IMR-90 (cell line): ENCODE measurements at regions not wholly inside any gene's neighbourhood (a gene's known extent, or its start where the extent isn't known, plus 50 kb on each side); places are given as distances from the start of the nearest gene placed in this dataset.
A peak's percentile ranks its signal among the peaks of the same experiment; 100 is the strongest.

ENCODE experiments used
- ATAC-seq: fragments of 200-7000 bp; cut with Tn5 transposase; 2 replicates; pipeline ENCODE4 v1.9.1; 2020; ENCODE audit warnings: low read depth, mild to moderate bottlenecking, moderate library complexity
- BruUV-seq: library from RNA; stranded (reverse); fragments of 400-500 nt; replicated peaks from 2 replicates; lab custom pipeline; 2021; lab: Mats Ljungman, UMichigan
- CTCF ChIA-PET: fragments of 300-600 bp; formaldehyde crosslinking; extraction: SDS; loops from one replicate; lab custom pipeline; 2021; ENCODE audit warnings: antibody characterized with exemption; lab: Yijun Ruan, JAX
- POLR2A ChIA-PET: fragments of 300-600 bp; sonication (Branson Sonifier 250); formaldehyde crosslinking; loops from one replicate; lab custom pipeline; 2022; ENCODE audit warnings: antibody characterized with exemption; ENCODE audit not compliant: unreplicated experiment; lab: Charles Lee
- DNase-seq: peaks from one replicate; pipeline ENCODE4 v3.0.0; 2013
- H2AFZ ChIP-seq: replicated peaks from 2 replicates; pipeline ENCODE3; 2013; ENCODE audit warnings: low read length, mild to moderate bottlenecking; ENCODE audit not compliant: poor library complexity
- H2AK5ac ChIP-seq: 2 replicates; pipeline ENCODE4 v1.6.1; 2013; ENCODE audit warnings: low read depth, low read length, inconsistent platforms
- H2AK9ac ChIP-seq: replicated peaks from 2 replicates; pipeline ENCODE3; 2013; ENCODE audit warnings: mild to moderate bottlenecking, low read depth, low read length, moderate library complexity; ENCODE audit not compliant: poor library complexity
- H2BK120ac ChIP-seq: 2 replicates; pipeline ENCODE4 v1.6.1; 2013; ENCODE audit warnings: low read depth, low read length, inconsistent platforms
- H2BK15ac ChIP-seq: 3 replicates; pipeline ENCODE4 v1.6.1; 2013; ENCODE audit warnings: low read depth, low read length, inconsistent platforms
- H2BK20ac ChIP-seq: 2 replicates; pipeline ENCODE4 v1.6.1; 2013; ENCODE audit warnings: low read depth, mild to moderate bottlenecking, inconsistent platforms, low read length, moderate library complexity
- H2BK5ac ChIP-seq: 2 replicates; pipeline ENCODE4 v1.6.1; 2013; ENCODE audit warnings: mild to moderate bottlenecking, low read depth, low read length, inconsistent platforms; ENCODE audit not compliant: poor library complexity, severe bottlenecking
- H3K14ac ChIP-seq: replicated peaks from 2 replicates; pipeline ENCODE4 v1.6.1; 2013; ENCODE audit warnings: low read depth, low read length, inconsistent platforms
- H3K18ac ChIP-seq: 2 replicates; pipeline ENCODE4 v1.6.1; 2013; ENCODE audit warnings: low read depth, low read length, control low read depth
- H3K23ac ChIP-seq: 2 replicates; pipeline ENCODE4 v1.6.1; 2013; ENCODE audit warnings: low read depth, low read length, inconsistent platforms
- H3K27ac ChIP-seq: 2 replicates; pipeline ENCODE4 v1.5.1; 2013; ENCODE audit warnings: mild to moderate bottlenecking, control low read depth, low read length; ENCODE audit not compliant: insufficient read depth
- H3K27me3 ChIP-seq: 2 replicates; pipeline ENCODE4 v1.6.1; 2013; ENCODE audit warnings: low read length; ENCODE audit not compliant: control insufficient read depth, insufficient read depth
- H3K36me3 ChIP-seq: 2 replicates; pipeline ENCODE4 v1.6.1; 2013; ENCODE audit warnings: low read length, mixed read lengths; ENCODE audit not compliant: control insufficient read depth, insufficient read depth
- H3K4ac ChIP-seq: 2 replicates; pipeline ENCODE4 v1.6.1; 2013; ENCODE audit warnings: low read depth, low read length, inconsistent platforms
- H3K4me1 ChIP-seq: 2 replicates; pipeline ENCODE4 v1.6.1; 2013; ENCODE audit warnings: low read length, mixed read lengths; ENCODE audit not compliant: control insufficient read depth, insufficient read depth
- H3K4me2 ChIP-seq: 2 replicates; pipeline ENCODE4 v1.6.1; 2013; ENCODE audit warnings: low read depth, mild to moderate bottlenecking, control low read depth, low read length, moderate library complexity
- H3K4me3 ChIP-seq: 2 replicates; pipeline ENCODE4 v1.5.1; 2013; ENCODE audit warnings: low read depth, mild to moderate bottlenecking, control low read depth, low read length, moderate library complexity; ENCODE audit not compliant: insufficient read depth
- H3K56ac ChIP-seq: 2 replicates; pipeline ENCODE4 v1.6.1; 2013; ENCODE audit warnings: low read length, inconsistent platforms; ENCODE audit not compliant: insufficient read depth; ENCODE audit errors: extremely low read depth
- H3K79me1 ChIP-seq, 2 experiments: 2 replicates each; pipeline ENCODE4 v1.6.1; 2013; ENCODE audit warnings: low read length in 2 of 2, inconsistent platforms in 1 of 2, low read depth in 1 of 2
- H3K9ac ChIP-seq: 2 replicates; pipeline ENCODE4 v1.6.1; 2013; ENCODE audit warnings: low read depth, low read length, control low read depth
- H3K9me1 ChIP-seq: 2 replicates; pipeline ENCODE4 v1.6.1; 2013; ENCODE audit warnings: low read length, inconsistent platforms; ENCODE audit not compliant: insufficient read depth
- H3K9me3 ChIP-seq: 2 replicates; pipeline ENCODE4 v1.6.1; 2013; ENCODE audit warnings: low read length; ENCODE audit not compliant: control insufficient read depth, insufficient read depth
- H4K20me1 ChIP-seq: 2 replicates; pipeline ENCODE4 v1.6.1; 2013; ENCODE audit warnings: low read length, inconsistent platforms; ENCODE audit not compliant: insufficient read depth
- H4K5ac ChIP-seq: 2 replicates; pipeline ENCODE4 v1.6.1; 2013; ENCODE audit warnings: mild to moderate bottlenecking, low read depth, low read length, control low read depth
- H4K8ac ChIP-seq, 2 experiments: 2 replicates each; pipeline ENCODE4 v1.6.1; 2013; ENCODE audit warnings: low read depth in 2 of 2, low read length in 2 of 2, control low read depth in 1 of 2, inconsistent platforms in 1 of 2
- H4K91ac ChIP-seq: 2 replicates; pipeline ENCODE4 v1.6.1; 2013; ENCODE audit warnings: low read depth, low read length, inconsistent platforms; ENCODE audit not compliant: insufficient read depth
- RCOR1 ChIP-seq: IDR thresholded peaks from 2 replicates; pipeline ENCODE4 v1.6.1; 2012; ENCODE audit warnings: mild to moderate bottlenecking, low read length, improper control_type of control experiment; ENCODE audit not compliant: insufficient replicate concordance
- RFX5 ChIP-seq: IDR thresholded peaks from 2 replicates; pipeline ENCODE4 v1.8.0; 2012; ENCODE audit warnings: low read depth, mild to moderate bottlenecking, low read length, moderate library complexity
- USF2 ChIP-seq: fragments of 150-350 bp; IDR thresholded peaks from 2 replicates; pipeline ENCODE4 v1.6.1; 2017; ENCODE audit warnings: mild to moderate bottlenecking, antibody characterized with exemption, low read length, low read depth
- WGBS, 2 experiments: methylation state at CpG; one replicate each; pipeline versions ENCODE4 v1.1.5 to v1.1.7; 2013; ENCODE audit warnings: missing lambda C conversion rate in 2 of 2; ENCODE audit not compliant: insufficient read length in 1 of 2; ENCODE audit errors: extremely low coverage in 2 of 2; 5-methylcytosine and 5-hydroxymethylcytosine counted together
- dilution Hi-C: fragments of 300-500 bp; cut with HindIII; formaldehyde crosslinking; loops from one replicate; pipeline ENCODE4 v1.14.3; 2018; ENCODE audit warnings: low sequenced_read_pairs; ENCODE audit not compliant: unreplicated experiment
- in situ Hi-C: fragments of 300-500 bp; cut with MboI; formaldehyde crosslinking; loops from 3 replicates; pipeline ENCODE4 v1.14.3; 2019; ENCODE audit warnings: low sequenced_read_pairs, inconsistent platforms, mixed read lengths
- intact Hi-C: fragments of 100-400 bp; cut with micrococcal nuclease; formaldehyde crosslinking; loops from 2 replicates; pipeline ENCODE4 v1.10.0; 2022

GRCh38 chr17:13417381-13417950 lies 184.3 kb downstream of the HS3ST3A1 start:
- POLR2A ChIA-PET: interaction anchor here (0.6 kb wide), 1 partner anchor 103 kb away, joined by 5 read pairs; no protein-coding TSS in a partner anchor
- TF ChIP-seq RCOR1 (no peak), USF2 (no peak), RFX5 (no peak)
- Histone ChIP-seq H2BK120ac (peak overlapping the region; percentile 59), H3K27ac (no peak overlapping the region), H3K4me1 (peaks cover 26% of the 10 kb centered on the region), H2AFZ (peak overlapping the region; percentile 9), H3K23ac (peak overlapping the region; percentile 60), H3K14ac (peak overlapping the region; percentile 74; the same call in 1 of the 2 replicates), H3K4ac (peak overlapping the region; percentile 31), H3K4me2 (no peak overlapping the region), H3K18ac (peak overlapping the region; percentile 43; the same call in 1 of the 2 replicates), H3K56ac (no peak overlapping the region), H3K9me3 (no peaks in the 10 kb centered on the region), H3K27me3 (no peaks in the 10 kb centered on the region), H2AK5ac (0 out of 2 replicates have a peak overlapping the region, but pooled peaks have one; percentile 5), H2BK20ac (peak overlapping the region; percentile 31; the same call in 1 of the 2 replicates), H2BK15ac (peak overlapping the region; percentile 6; the same call in 2 of the 3 replicates), H2BK5ac (no peak overlapping the region), H2AK9ac (no peak overlapping the region), H3K79me1 (no peaks in the 10 kb centered on the region), H4K5ac (peak overlapping the region; percentile 44; the same call in 1 of the 2 replicates), H4K8ac (0 out of 4 replicates have a peak overlapping the region, but pooled peaks of 1 of the 2 experiments have one; percentile 2), H4K91ac (peak overlapping the region; percentile 44; the same call in 1 of the 2 replicates), H3K9me1 (peaks cover 20% of the 10 kb centered on the region), H3K4me3 (no peak overlapping the region), H3K9ac (no peak overlapping the region), H4K20me1 (no peaks in the 10 kb centered on the region), H3K36me3 (no peaks in the 10 kb centered on the region)
- CTCF ChIA-PET: no interaction called here
- BruUV-seq: no TSS peak
- in situ Hi-C loops: no loop called here
- ATAC-seq (no peak), DNase-seq (no peak)
- intact Hi-C loops: loop anchor here (5.0 kb wide), 1 partner anchor 165 kb away; no protein-coding TSS in a partner anchor
- no CpG with 5 or more reads among the region's 2 CpGs for WGBS, 2 experiments
- dilution Hi-C loops: no loop called here
